ENCODE measurements at regions not wholly inside any gene's neighbourhood (a gene's known extent, or its start where the extent isn't known, plus 50 kb on each side); places are given as distances from the start of the nearest gene placed in this dataset.

- no peaks in the 10 kb centered on the region for H4K20me1 ChIP-seq (ENCODE audit: insufficient read depth, low read length)
- H2AFZ ChIP-seq (ENCODE audit: low read length) = no peak overlapping the region
- H3K9ac ChIP-seq (ENCODE audit: low read length) = no peak overlapping the region
- H3K36me3 ChIP-seq (ENCODE audit: insufficient read depth, low read length) = no peaks in the 10 kb centered on the region
- no peak overlapping the region for H3K27ac ChIP-seq (ENCODE audit: low read depth, low read length, poor library complexity, severe bottlenecking)
- H3F3A ChIP-seq (ENCODE audit: insufficient read depth, low read length) = no peaks in the 10 kb centered on the region
- no peaks in the 10 kb centered on the region for H3K79me2 ChIP-seq (ENCODE audit: insufficient read depth, low read length)
- H3K4me1 ChIP-seq (ENCODE audit: insufficient read depth, low read length, severe bottlenecking) = no peaks in the 10 kb centered on the region
- no peaks in the 10 kb centered on the region for H3K27me3 ChIP-seq (ENCODE audit: insufficient read depth, low read length)
- no peak overlapping the region for H3K4me2 ChIP-seq (ENCODE audit: low read length)
- H3K9me3 ChIP-seq (ENCODE audit: low read length) = no peaks in the 10 kb centered on the region
- TF ChIP-seq EZH2 (IDR thresholded peaks at IDR 0.05; ENCODE audit: borderline replicate concordance, low read length) (no peak), CTCF (IDR thresholded peaks at IDR 0.05; ENCODE audit: low read length) (no peak)
- H3K9me2 ChIP-seq (ENCODE audit: low read depth, low read length) = no peaks in the 10 kb centered on the region
- H3K4me3 ChIP-seq (ENCODE audit: low read depth, low read length, poor library complexity, severe bottlenecking) = no peak overlapping the region
Measured at GRCh38 chr14:85444635-85445034, 85.3 kb upstream of the FLRT2 start.

- TF ChIP-seq CTCF (IDR thresholded peaks at IDR 0.05; ENCODE audit: low read length) = no peak
- no peak for TF ChIP-seq EZH2 (IDR thresholded peaks at IDR 0.05; ENCODE audit: borderline replicate concordance, low read length)
- Histone ChIP-seq H3K9me2 (ENCODE audit: low read depth, low read length) (no peaks in the 10 kb centered on the region), H3K4me3 (ENCODE audit: low read depth, low read length, poor library complexity, severe bottlenecking) (no peak overlapping the region), H3K4me2 (ENCODE audit: low read length) (no peak overlapping the region), H4K20me1 (ENCODE audit: insufficient read depth, low read length) (no peaks in the 10 kb centered on the region), H3K27ac (ENCODE audit: low read depth, low read length, poor library complexity, severe bottlenecking) (no peak overlapping the region), H3F3A (ENCODE audit: insufficient read depth, low read length) (no peaks in the 10 kb centered on the region), H3K4me1 (ENCODE audit: insufficient read depth, low read length, severe bottlenecking) (no peaks in the 10 kb centered on the region), H3K79me2 (ENCODE audit: insufficient read depth, low read length) (no peaks in the 10 kb centered on the region), H3K27me3 (ENCODE audit: insufficient read depth, low read length) (no peaks in the 10 kb centered on the region), H3K9me3 (ENCODE audit: low read length) (no peaks in the 10 kb centered on the region), H3K36me3 (ENCODE audit: insufficient read depth, low read length) (no peaks in the 10 kb centered on the region), H3K9ac (ENCODE audit: low read length) (no peak overlapping the region), H2AFZ (ENCODE audit: low read length) (no peak overlapping the region)
Measured at GRCh38 chr14:85445151-85445795, 84.7 kb upstream of the FLRT2 start.

- no peaks in the 10 kb centered on the region for H3K79me2 ChIP-seq (ENCODE audit: insufficient read depth, low read length)
Measured at GRCh38 chr14:85447883-85448282, 82.1 kb upstream of the FLRT2 start.

More at GRCh38 chr14:85447883-85448282, 82.1 kb upstream of the FLRT2 start:
- H3K27ac ChIP-seq (ENCODE audit: low read depth, low read length, poor library complexity, severe bottlenecking) = no peak overlapping the region
- no peaks in the 10 kb centered on the region for H3F3A ChIP-seq (ENCODE audit: insufficient read depth, low read length)
- no peaks in the 10 kb centered on the region for H3K9me2 ChIP-seq (ENCODE audit: low read depth, low read length)
- H3K9me3 ChIP-seq (ENCODE audit: low read length) = no peaks in the 10 kb centered on the region
- TF ChIP-seq CTCF (IDR thresholded peaks at IDR 0.05; ENCODE audit: low read length) = no peak
- TF ChIP-seq EZH2 (IDR thresholded peaks at IDR 0.05; ENCODE audit: borderline replicate concordance, low read length) = no peak
- H3K36me3 ChIP-seq (ENCODE audit: insufficient read depth, low read length) = no peaks in the 10 kb centered on the region
- no peaks in the 10 kb centered on the region for H3K4me1 ChIP-seq (ENCODE audit: insufficient read depth, low read length, severe bottlenecking)
- no peaks in the 10 kb centered on the region for H3K27me3 ChIP-seq (ENCODE audit: insufficient read depth, low read length)
- H3K9ac ChIP-seq (ENCODE audit: low read length) = no peak overlapping the region
- H3K4me2 ChIP-seq (ENCODE audit: low read length) = no peak overlapping the region
- no peaks in the 10 kb centered on the region for H4K20me1 ChIP-seq (ENCODE audit: insufficient read depth, low read length)
- no peak overlapping the region for H2AFZ ChIP-seq (ENCODE audit: low read length)
- no peak overlapping the region for H3K4me3 ChIP-seq (ENCODE audit: low read depth, low read length, poor library complexity, severe bottlenecking)
